ENCODE measurements at regions not wholly inside any gene's neighbourhood (a gene's known extent, or its start where the extent isn't known, plus 50 kb on each side); places are given as distances from the start of the nearest gene placed in this dataset.
A peak's percentile ranks its signal among the peaks of the same experiment; 100 is the strongest.

DNA sequence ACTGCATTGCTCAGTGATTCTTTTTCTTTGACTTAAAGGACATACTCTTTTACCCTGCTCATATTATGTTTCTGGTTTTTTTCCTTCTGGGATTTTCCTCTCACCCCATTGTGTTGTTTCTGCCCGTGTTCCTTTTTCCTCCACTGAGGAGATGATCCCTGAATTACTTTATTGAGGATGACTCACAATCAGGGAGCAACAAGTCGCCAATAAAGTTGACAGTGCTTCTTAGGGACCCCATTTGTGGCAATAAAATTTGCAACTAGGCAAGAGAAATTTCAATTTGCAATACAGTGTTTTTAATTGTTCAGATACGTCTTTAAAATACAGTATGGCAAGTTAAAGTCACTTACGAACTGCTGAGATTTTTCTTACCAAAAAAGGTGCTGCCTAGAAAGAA, 217.9 kb downstream of the SOX4 start:
- no peak for DNase-seq (ENCODE audit: low read depth)

DNA sequence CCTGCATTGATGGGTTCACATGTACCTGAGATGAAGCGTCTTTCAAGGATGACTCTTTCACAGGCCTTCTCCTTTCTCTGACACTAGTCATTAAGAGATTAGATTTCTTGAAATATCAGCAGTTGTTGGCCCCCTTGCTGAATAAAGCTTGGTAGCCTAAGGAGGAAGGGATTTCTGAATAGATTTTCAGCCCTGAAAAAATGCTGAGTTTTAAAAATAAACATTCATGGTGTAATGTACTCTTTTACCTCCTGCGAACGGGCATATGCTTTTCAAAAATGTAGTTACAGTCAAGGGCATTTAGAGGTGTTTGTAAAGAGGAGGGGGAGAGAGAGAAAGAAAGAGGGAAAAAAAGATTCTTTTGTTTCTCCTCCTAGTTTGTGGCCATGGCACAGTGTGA, 222.7 kb downstream of the SOX4 start:
- DNase-seq (ENCODE audit: low read depth): no peak

DNA sequence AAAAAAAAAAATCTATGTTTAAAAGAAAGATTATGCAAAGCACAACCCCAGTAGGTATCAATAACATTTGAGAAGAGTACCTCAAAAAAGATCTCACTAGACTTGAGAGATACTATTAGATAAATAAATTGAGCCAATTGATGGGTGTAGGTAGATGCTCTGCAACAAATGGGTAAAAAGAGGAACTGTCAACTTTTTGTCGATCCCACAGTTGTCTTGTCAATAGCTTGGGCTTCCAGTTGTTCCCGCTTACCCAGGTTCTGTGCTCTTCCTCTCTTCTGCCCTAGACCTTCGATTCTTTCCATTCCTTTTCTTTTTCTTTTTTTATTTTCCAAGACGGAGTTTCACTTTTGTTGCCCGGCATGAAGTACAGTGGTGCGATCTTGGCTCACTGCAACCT, 226.9 kb downstream of the SOX4 start:
- DNase-seq (ENCODE audit: low read depth): no peak

DNA sequence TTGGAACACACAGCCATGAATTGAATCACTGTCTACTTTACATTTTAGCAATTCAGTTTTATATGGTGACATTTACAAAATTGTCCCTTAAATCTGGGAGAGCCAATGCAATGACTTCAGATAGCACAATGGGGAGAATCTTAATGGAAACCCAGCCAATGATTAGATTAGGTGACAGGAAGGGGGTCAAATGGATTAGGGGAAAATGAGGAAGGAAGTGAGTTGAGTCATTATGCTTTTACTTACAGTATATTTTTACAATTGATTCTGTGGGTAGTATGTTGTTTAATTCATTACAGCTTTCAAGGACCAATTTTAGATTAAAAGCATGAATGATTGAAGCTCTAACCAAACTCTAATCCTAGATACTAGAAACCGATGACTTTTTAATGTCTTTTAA, 229.8 kb downstream of the SOX4 start:
- DNase-seq (ENCODE audit: low read depth): no peak

DNA sequence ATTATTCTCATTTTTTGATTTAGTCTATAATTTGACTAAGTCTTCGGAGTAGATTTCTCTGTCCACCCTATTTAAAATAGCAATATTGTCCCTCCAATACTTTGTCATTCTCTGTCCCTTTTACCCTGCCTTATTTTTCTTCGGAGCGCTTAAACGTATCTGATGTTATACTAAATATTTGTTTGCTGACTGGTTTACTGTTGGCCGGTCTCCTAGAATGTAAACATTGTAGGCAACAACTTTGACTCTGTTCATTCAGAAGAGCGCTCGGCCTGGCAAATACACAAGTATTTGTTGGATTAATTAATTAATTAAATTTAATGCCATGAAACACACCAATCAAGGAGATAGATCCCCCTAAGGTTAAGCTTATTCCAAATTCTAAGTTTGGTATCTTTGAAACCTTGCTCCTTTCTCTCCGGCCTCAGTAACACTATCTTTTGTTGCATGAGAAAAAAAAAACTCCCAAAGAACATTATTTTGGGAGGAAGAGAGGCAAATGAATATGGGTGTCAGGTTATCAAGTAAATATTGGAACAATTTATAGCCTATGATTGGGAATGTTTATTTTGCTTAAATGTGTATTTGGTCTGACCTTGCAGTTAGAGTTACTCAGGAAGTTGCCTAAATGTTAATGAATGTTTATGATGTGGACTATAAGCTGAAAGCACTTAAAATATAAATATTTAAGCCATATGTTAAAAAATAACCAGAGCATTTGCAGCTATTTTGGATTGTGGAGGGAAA, 231.1 kb downstream of the SOX4 start:
- no peak for DNase-seq (ENCODE audit: low read depth)

DNA sequence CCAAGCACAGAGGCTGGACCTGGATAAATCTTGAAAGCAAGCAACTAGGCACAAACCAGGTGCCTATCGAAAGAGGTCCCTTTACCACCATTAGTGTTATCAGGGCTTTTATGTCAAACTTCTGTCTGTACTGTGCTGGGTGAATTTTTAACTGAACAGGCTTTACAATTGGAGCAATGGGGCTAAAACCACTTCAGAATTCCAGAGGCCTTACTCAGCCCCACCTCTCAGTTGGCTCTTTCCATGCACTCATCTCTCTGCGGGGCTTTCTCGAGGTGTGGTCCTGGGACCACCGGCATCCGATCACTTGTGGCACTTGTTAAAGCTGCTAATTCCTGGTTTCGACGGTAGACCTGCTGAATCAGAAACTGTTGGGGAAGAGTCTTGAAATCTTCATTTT, 232.5 kb downstream of the SOX4 start:
- no peak for DNase-seq (ENCODE audit: low read depth)

DNA sequence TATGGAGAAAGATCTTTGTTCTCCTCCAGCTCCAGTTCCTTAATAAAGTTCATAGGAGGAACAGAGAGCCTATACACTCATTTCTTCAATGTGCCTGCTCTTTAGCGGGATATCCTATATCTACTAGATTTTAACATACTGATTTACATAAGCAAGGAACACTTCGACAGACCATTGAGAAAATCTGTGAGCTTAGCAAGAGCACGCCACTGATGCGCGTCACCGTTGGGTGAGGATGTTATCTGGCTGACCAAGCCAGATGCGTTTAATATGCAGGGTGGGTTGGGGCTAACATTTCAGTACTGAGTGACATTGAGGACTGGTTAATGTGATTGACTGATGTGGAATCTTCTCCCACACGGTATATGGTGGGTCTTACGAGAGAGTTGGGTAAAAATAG, 233.4 kb downstream of the SOX4 start:
- no peak for DNase-seq (ENCODE audit: low read depth)

DNA sequence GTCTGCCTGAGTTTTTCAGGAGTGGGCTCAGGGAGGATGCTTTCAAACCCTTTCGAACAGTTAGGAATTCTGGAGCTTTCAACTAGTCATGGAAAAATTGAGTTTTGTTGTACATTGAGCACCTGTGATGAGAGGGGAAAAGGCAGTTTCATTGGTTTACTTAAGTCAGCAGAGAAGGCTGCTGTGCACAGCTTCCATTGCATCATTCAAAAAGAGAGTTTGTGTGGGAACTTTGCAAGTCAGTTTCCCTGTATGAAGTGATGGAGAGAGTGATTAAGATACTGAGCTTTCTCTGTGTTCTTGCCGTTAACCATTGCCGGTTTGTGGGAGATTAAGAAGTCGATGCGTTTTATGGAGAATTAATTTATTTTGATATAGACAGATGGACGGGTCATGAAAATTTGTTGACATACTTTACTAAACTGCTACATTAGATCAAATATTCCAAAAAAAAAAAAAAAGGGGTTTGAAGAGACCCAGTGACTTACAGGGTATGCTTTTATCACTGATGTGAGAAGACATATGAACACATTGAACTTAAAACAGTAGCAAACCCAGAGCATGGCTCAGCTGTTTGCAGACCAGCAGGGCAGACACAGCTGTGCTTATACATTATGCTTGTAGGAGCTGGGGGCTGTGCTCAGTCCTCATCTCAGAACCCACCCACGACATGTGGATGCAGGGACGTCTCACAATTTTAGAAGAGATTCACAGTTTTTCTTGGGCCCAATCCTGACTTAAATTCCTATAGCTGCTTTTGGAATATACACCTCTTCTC, 234.1 kb downstream of the SOX4 start:
- no peak for DNase-seq (ENCODE audit: low read depth)

DNA sequence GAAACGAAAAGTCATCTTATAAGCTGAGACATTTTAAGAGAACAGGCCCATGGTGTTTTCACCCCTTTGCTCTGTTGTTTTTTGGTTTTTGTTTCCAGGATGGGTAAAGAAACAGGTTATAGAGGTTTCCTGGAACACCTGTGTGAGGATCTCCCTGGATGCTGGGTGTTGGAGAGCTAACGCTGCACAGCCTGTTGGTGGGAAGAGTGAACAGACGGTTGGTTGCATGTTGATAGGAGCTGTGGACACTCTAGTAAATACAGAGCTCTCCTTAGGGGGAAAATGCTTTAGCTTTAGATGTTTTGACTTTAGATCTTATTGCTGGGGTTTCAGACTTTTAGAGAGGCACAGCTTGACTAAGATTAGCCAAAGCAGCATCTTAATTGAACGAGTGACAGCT, 235.2 kb downstream of the SOX4 start:
- no peak for DNase-seq (ENCODE audit: low read depth)

DNA sequence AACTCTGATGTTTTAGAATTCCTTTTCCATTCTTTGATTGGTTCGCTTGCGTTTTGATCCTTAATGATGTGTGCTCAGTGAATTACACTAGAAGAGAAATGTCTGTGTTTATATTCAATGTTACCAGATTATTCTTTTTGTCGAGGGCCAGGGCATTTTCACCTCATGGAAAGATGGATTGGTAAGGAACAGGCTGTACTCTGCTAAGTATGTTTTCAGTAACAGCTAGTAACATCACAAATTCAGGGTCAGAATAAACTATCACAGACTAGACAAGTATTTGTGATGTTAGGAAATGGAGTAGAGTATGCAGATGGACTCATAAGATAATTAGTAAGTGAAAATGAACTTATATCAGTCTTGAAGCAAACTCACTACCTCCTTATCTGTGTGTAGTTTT, 235.6 kb downstream of the SOX4 start:
- DNase-seq (ENCODE audit: low read depth): no peak

DNA sequence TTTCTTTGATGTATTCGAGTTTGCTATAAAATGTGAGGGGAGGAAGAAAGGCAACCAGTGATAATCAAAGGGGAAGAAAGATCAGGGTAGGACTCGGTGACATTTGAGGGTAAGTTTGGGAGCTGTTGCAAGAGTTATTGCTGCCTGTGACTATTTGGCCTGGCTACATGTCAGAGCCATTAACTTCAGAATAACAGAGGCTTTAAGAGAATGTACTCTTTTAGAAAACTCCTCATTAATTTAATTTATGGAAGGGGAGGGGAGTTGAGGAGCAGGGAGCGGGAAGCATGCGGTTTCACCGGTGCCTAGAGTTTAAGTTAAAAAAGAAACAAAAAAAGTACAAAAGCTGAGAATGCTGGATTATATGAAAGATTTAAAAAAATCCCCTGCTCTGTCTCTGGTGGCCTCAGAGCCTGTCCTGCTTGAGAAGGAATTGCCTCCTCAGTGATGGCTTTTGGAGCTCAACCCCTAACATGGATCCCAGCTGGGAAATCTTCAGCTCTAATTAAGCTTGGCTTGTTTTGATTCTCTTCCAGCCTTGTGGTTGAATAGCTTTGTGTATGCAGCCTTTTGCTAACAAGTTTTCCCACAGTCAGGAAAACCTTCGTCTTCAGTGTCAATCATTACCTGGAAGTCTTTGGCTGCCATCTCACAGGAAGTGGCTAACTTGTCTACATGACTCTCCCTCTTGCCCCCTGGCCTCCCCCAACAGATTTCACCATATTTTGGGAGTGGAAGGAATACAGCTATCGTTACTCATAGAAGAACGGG, 238.2 kb downstream of the SOX4 start:
- no peak for DNase-seq (ENCODE audit: low read depth)

DNA sequence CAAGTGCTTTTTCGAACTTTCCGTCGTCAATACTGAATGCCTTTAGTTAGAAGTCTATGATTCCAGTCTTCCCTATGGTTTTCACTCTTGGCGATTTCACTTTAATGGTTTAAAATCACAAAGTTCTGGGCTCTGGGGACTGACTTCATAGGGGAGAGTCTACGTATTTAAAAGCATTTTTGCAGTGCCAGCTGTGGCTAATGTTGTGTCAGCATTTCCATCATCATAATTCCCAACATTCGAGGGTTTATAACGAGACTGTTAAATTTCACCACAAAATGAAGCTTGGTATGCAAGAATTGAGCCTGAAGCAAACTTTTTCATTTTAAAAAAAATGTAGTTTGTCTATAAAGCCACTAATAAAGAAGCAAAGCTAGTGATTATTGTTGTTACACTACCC, 242.7 kb downstream of the SOX4 start:
- DNase-seq (ENCODE audit: low read depth): no peak

DNA sequence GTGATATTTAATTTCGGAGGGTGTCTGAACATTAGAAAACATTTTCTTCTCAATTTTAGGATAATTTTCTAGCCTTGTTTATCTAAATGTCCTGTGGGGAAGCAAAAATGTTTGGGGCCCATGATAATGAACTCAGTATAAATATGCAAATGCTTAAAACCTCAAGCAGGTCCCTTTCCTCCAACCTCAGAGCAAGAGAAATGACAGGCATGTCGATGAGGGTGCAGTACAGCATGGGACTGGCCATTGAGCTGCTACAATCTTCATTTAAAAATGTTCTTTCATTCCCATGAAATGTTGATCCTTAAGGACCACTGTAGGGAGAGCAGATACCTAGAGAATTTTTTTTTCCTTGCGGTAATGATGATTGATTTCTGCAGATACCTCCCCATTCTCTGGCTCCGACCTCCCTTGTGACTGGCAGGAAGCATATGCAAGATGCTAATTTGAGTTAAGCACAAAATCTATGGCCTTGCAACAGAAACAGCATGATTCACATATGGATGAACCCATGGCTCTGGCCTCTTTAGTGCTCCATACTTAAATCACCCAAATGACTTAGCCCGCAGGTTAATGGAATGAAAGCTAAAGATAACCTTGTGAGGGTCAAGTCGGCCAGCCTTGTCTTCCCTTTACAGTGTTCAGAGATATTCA, 243.3 kb downstream of the SOX4 start:
- DNase-seq (ENCODE audit: low read depth): no peak

DNA sequence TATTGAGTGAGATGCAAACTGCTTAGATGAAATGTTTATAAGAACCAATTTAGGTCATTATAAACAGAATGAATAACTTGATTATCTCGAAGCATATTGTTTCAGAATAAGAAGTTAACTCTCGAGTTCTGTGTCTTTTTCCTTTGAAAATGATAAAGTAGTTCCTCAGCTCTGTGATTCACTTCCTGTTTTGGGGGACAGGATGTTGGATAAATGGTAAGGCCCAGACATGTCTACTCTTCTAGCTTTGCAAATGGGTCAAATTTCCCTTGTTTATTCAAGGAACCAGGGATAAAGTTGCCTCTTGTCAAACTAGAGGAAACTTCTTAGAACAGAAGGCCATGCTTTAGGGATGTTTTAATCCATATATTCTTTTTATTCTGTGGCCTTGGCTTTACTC, 246.9 kb downstream of the SOX4 start:
- DNase-seq (ENCODE audit: low read depth): no peak

DNA sequence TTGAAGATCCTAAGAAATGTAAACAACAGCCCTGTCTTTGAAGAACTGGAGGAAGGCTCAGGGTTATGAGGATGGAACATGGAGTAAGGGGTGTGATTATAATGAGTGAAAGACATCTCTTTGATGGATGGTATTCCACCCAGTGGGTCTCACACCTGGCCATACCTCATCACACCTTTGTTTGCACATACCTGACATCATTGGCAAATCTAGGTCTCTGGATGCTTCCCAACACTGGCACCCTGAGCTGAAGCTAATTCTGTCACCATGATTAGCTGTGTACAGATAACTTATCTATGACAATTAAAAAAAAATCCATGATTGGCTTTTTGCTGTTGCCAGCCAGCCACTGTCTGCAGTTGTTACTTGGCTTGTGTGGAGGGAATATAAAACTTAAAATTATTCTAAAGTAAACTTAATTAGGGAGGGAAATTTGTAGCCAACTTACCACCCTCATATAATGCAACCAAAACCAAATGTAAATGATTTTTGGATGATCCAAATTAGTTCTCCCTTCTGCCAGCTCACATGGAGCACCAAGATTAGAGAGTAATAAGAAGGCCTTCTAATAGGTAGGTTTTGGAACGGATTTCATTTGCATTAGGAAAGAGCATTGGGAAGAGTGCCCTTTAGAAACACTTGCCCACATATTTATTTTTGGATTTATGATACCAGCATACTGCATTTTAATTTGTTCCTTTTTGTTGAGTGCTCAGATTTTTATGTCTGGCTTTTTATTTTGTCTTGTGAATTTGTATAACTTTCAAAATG, 249.5 kb downstream of the SOX4 start:
- DNase-seq (ENCODE audit: low read depth): no peak

DNA sequence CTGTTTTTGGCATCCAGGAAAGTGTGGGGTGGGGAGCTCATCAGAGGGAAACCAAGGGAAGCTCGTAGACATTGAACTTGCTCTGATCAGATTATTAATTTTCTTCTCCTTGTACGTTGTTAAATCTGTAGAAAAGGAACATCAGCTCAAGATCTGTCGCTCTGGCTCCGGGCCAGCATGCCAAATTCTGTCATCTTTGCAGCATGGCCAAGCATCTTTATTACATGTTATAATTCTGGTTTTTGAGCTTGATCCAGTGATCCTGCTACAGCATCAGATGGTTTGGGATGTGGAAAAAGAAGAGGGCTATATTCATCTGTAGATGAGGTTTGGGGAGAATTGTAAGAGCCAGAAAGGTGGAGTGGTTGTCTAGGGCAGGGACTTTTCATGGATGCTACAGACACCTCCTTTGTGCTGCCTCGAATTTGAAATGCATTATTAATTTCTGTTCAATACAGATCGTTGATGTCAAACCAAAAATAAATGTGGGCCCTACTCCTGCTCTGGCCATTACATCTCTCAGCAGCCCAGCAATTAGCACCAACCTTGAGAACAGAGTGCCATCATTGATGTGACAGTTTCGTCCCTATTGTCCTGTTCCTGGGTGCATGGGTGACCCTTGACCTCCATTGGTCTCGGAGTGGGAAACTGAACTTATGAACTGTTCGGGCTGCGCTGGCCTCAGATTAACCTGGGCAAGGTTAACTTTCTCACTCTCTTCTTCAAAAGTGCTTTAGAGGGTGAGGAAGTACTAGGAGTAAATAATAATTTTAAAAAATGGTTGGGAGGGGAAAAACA, 250.8 kb downstream of the SOX4 start:
- DNase-seq (ENCODE audit: low read depth): no peak

DNA sequence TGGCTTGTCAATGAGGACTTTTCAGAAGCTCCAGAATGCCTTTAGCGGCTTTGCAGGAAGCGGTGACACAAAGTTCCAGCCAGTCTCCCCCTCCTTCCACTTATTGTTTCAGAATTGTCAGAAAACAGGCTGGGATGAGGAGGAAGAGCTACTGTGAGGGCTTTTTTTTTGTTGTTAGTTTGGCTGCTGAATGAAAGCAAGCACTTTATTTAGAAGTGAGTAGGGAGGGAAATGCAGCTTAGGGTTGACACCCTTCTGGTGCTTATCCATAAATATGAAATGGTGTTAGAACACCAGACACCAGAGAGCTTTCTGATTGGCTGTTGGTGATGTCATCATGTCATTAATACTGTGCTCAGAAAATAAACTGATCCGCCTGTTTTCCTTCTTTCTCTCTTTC, 251.5 kb downstream of the SOX4 start:
- DNase-seq (ENCODE audit: low read depth): no peak

DNA sequence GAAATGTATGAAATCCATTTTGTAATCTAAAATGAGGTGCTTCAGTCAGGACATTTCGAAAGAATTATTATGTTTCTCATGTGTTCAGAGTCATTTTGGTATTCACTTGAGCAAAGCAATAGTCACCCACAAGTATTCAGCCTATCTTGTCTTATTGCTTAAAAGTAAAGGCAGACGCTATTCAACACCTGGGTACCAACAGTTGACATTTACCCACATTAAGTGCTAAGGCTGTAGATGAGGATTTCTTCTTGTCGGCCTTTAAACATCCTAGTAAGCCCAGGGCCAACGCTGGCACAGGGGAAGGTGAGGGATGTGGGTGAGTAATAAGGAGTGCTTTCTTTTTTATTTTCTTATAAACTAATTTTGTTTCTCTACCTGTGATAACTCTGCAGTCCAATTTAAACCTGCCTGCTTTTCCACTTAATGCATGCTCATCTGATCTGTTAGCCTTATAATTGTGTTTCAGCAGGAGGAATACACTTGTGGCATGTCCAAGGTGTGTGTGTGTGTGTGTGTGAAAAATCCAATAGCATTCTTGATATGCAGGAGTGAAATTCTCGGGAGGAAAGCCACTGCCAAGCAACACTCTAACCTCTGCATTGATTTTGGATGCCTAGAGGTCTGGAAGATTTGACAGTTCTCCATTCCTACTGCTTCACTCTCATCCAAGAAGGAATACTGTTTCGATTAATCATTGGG, 252.0 kb downstream of the SOX4 start:
- DNase-seq (ENCODE audit: low read depth): no peak

DNA sequence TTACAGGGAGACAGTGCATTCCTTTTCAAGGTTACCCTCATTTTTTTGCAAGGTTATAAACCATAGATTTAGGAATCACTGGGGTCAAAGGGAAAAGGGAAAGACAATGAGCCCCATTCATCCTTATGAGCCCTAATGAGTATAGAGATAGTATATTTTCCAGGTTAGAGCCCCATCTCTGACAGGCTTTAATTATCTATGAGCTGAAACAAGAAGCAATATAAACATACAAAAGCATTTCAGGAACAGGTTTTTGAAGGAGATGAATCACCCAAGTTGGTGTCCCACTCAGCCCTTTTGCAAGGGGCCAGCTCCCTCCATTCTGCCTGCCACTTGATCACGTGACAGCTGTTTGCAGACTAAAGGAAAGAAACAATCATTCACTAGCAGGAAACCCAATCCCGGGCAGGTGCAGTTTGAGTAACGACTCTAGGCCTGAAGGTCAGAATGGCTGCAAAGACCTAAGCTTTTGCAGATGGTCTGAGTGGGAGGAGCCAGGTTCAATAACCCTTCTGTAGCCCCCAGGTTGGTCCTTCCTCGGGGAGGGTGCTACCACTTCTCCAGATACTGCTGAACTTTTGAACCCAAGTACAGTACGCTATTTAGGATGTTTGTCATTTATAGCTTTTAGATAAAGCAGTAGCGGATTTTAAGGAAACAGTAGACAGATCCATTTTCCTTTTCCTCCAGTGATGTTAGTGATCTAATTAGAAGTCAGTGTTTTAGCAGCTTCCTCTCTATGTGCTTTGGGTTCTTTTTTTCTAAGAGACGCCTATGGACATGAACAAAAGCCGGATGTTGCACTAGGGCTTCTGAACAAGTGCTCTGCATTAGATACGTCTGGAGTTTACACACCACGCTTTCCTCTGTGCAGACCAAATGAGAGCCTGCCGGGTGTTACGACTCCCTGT, 253.2 kb downstream of the SOX4 start:
- peak; percentile 4 for DNase-seq (ENCODE audit: low read depth)

Measured in stimulated activated CD8-positive, alpha-beta memory T cell treated with anti-CD3 and anti-CD28 coated beads, Interleukin-4, amount 100 ng/mL, for 24 hours (primary cell).